Keratinocyte (primary cell): ENCODE measurements at regions not wholly inside any gene's neighbourhood (a gene's known extent, or its start where the extent isn't known, plus 50 kb on each side); places are given as distances from the start of the nearest gene placed in this dataset.

ENCODE experiments used
- DNase-seq: peaks from one replicate; pipeline ENCODE4 v3.0.0-alpha.2; 2011; ENCODE audit warnings: low read depth, missing footprints, low spot score
- FAIRE-seq: peaks from 2 replicates; lab custom pipeline; 2011; peaks lifted over from hg19 to GRCh38; lab: Jason Lieb, UNC
- H2AFZ ChIP-seq: 2 replicates; pipeline ENCODE4 v1.6.0; 2012; ENCODE audit warnings: low read length, control low read depth, inconsistent platforms; ENCODE audit not compliant: control insufficient read depth
- H3K27ac ChIP-seq: 2 replicates; pipeline ENCODE4 v1.5.1; 2011; ENCODE audit warnings: low read length; ENCODE audit not compliant: control insufficient read depth, insufficient read depth
- H3K27me3 ChIP-seq: 3 replicates; pipeline ENCODE4 v1.6.0; 2011; ENCODE audit warnings: low read length; ENCODE audit not compliant: control insufficient read depth, insufficient read depth; ENCODE audit errors: extremely low read depth
- H3K36me3 ChIP-seq, 2 experiments: 2 replicates in 1 of 2; 3 replicates in 1 of 2; pipeline ENCODE4 v1.5.1; 2011; ENCODE audit warnings: low read length in 2 of 2, mild to moderate bottlenecking in 1 of 2; ENCODE audit not compliant: control insufficient read depth in 2 of 2, insufficient read depth in 2 of 2; ENCODE audit errors: extremely low read depth in 1 of 2
- H3K4me1 ChIP-seq: 3 replicates; pipeline ENCODE4 v1.5.1; 2011; ENCODE audit warnings: low read length; ENCODE audit not compliant: control insufficient read depth, insufficient read depth; ENCODE audit errors: extremely low read depth
- H3K4me2 ChIP-seq: 3 replicates; pipeline ENCODE4 v1.6.0; 2011; ENCODE audit warnings: low read depth, low read length; ENCODE audit not compliant: control insufficient read depth, insufficient read depth; ENCODE audit errors: extremely low read depth
- H3K4me3 ChIP-seq, 3 experiments: fragments of 200-600 bp in 1 of 3; sonication (generic) in 1 of 3; 2 replicates in 2 of 3; 3 replicates in 1 of 3; pipeline ENCODE4 v1.5.1; 2011 to 2016; ENCODE audit warnings: low read length in 3 of 3, mild to moderate bottlenecking in 3 of 3, control low read depth in 2 of 3, inconsistent platforms in 1 of 3, low read depth in 1 of 3, mixed read lengths in 1 of 3, mixed run types in 1 of 3, moderate library complexity in 1 of 3; ENCODE audit not compliant: control insufficient read depth in 2 of 3, insufficient read depth in 2 of 3; ENCODE audit errors: extremely low read depth in 1 of 3
- H3K79me2 ChIP-seq: 2 replicates; pipeline ENCODE4 v1.6.0; 2012; ENCODE audit warnings: low read length; ENCODE audit not compliant: control insufficient read depth, insufficient read depth
- H3K9ac ChIP-seq: 3 replicates; pipeline ENCODE4 v1.6.0; 2011; ENCODE audit warnings: low read length; ENCODE audit not compliant: control insufficient read depth, insufficient read depth; ENCODE audit errors: extremely low read depth
- H3K9me1 ChIP-seq: 3 replicates; pipeline ENCODE4 v1.6.0; 2011; ENCODE audit warnings: low read length; ENCODE audit not compliant: control insufficient read depth, insufficient read depth; ENCODE audit errors: extremely low read depth
- H3K9me3 ChIP-seq: 2 replicates; pipeline ENCODE4 v1.5.1; 2012; ENCODE audit warnings: low read depth, low read length; ENCODE audit not compliant: control insufficient read depth
- H4K20me1 ChIP-seq: 3 replicates; pipeline ENCODE4 v1.6.0; 2011; ENCODE audit warnings: low read length; ENCODE audit not compliant: control insufficient read depth, insufficient read depth; ENCODE audit errors: extremely low read depth
- EZH2 ChIP-seq: IDR thresholded peaks from one replicate; pipeline ENCODE4 v1.6.1; 2012; ENCODE audit warnings: inconsistent platforms, mild to moderate bottlenecking, low read length, moderate library complexity
- dilution Hi-C: fragments of 300-500 bp; cut with MboI; formaldehyde crosslinking; loops from one replicate; pipeline ENCODE4 v1.7.0; 2020; ENCODE audit warnings: low sequenced_read_pairs; ENCODE audit not compliant: extremely low pct_ligation_motif_present
- TF ChIP-seq, protein P1 (sequence below), 3 experiments: IDR thresholded peaks in 1 of 3; conservative IDR thresholded peaks in 1 of 3; optimal IDR thresholded peaks in 1 of 3; 2 replicates in 2 of 3; 3 replicates in 1 of 3; pipeline versions ENCODE3 to v1.5.1; 2011; ENCODE audit warnings: low read length in 3 of 3, mild to moderate bottlenecking in 3 of 3, moderate library complexity in 2 of 3, control low read depth in 1 of 3, inconsistent platforms in 1 of 3; ENCODE audit not compliant: insufficient read depth in 2 of 3; ENCODE audit errors: extremely low read depth in 1 of 3

GRCh38 chr7:17528636-17529035, 230.2 kb downstream of the AHR start:
- TF ChIP-seq, protein P1, sequence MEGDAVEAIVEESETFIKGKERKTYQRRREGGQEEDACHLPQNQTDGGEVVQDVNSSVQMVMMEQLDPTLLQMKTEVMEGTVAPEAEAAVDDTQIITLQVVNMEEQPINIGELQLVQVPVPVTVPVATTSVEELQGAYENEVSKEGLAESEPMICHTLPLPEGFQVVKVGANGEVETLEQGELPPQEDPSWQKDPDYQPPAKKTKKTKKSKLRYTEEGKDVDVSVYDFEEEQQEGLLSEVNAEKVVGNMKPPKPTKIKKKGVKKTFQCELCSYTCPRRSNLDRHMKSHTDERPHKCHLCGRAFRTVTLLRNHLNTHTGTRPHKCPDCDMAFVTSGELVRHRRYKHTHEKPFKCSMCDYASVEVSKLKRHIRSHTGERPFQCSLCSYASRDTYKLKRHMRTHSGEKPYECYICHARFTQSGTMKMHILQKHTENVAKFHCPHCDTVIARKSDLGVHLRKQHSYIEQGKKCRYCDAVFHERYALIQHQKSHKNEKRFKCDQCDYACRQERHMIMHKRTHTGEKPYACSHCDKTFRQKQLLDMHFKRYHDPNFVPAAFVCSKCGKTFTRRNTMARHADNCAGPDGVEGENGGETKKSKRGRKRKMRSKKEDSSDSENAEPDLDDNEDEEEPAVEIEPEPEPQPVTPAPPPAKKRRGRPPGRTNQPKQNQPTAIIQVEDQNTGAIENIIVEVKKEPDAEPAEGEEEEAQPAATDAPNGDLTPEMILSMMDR (optimal IDR thresholded peaks at IDR 0.05 in 1 of 3, IDR thresholded peaks at IDR 0.05 in 1 of 3, conservative IDR thresholded peaks at IDR 0.05 in 1 of 3; ENCODE audit: extremely low read depth in 1 of 3, insufficient read depth in 2 of 3, low read length in 3 of 3) = no peak
- no peak for TF ChIP-seq EZH2
- Histone ChIP-seq H3K27ac (no peak overlapping the region), H3K9ac (no peak overlapping the region), H3K4me3 (no peak overlapping the region), H3K9me1 (no peaks in the 10 kb centered on the region), H3K79me2 (no peaks in the 10 kb centered on the region), H3K36me3 (no peaks in the 10 kb centered on the region), H3K9me3 (no peaks in the 10 kb centered on the region), H3K4me2 (no peak overlapping the region), H3K4me1 (peaks cover 22% of the 10 kb centered on the region), H4K20me1 (no peaks in the 10 kb centered on the region), H2AFZ (no peak overlapping the region), H3K27me3 (no peaks in the 10 kb centered on the region)
- FAIRE-seq (no peak), DNase-seq (no peak)
- dilution Hi-C loops = no loop called here

DNA sequence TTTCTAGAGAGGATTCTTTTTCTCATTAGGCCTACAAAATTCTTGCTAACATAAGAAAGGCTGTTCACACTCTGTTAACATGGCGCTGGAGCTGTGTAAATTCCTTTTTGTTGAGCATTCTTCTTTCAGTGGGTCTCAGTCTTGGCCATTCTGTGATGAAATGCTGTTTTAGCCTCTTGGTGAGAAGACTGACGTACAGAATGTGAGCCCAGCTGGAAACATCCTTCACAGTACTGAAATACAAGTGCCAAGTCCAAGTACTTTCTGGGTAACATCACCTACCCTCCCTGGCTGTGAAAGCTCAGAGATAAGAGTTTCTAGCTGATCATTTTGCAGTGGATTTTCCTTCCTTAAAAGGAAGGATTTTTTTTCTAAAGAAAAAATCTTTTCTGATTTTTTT, 231.8 kb downstream of the AHR start:
- Histone ChIP-seq H4K20me1 (no peaks in the 10 kb centered on the region), H2AFZ (peak overlapping the region; percentile 38), H3K36me3 (no peaks in the 10 kb centered on the region), H3K27me3 (no peaks in the 10 kb centered on the region), H3K27ac (no peak overlapping the region), H3K4me1 (peaks cover 14% of the 10 kb centered on the region), H3K9me3 (no peaks in the 10 kb centered on the region), H3K9ac (no peak overlapping the region), H3K4me2 (no peak overlapping the region), H3K9me1 (no peaks in the 10 kb centered on the region), H3K79me2 (no peaks in the 10 kb centered on the region), H3K4me3 (no peak overlapping the region)
- DNase-seq = no peak
- no peak for TF ChIP-seq EZH2
- TF ChIP-seq, protein P1 (optimal IDR thresholded peaks at IDR 0.05 in 1 of 3, IDR thresholded peaks at IDR 0.05 in 1 of 3, conservative IDR thresholded peaks at IDR 0.05 in 1 of 3; ENCODE audit: extremely low read depth in 1 of 3, insufficient read depth in 2 of 3, low read length in 3 of 3) = no peak
- no peak for FAIRE-seq
- dilution Hi-C loops = no loop called here
